Right kidney (tissue), 1 donor: ENCODE measurements at regions not wholly inside any gene's neighbourhood (a gene's known extent, or its start where the extent isn't known, plus 50 kb on each side); places are given as distances from the start of the nearest gene placed in this dataset.

Source experiments
- DNase-seq: peaks from one replicate; pipeline ENCODE4 v3.0.0-alpha.2; 2016

DNA sequence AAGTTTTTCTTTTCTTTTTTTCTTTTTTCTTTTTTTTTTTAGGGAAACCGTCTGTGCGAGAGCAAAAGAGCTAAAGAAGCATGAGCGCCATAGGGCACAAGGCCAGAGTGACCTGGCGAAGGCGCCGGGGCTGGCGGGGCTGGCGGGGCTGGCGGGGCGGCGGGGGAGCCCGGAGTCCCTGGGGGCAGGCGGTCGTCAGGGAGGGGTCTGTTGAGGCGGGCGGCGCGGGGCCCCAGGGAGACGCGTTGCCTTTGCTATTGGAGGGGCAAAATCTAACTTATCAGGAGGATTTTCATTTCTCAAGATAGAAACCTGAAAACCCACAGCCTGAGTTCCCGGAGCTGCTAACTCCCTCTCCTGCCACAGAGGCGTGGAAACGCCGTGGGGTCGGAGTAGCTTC is 135.6 kb upstream of the SMAD1 start:
- no peak for DNase-seq

DNA sequence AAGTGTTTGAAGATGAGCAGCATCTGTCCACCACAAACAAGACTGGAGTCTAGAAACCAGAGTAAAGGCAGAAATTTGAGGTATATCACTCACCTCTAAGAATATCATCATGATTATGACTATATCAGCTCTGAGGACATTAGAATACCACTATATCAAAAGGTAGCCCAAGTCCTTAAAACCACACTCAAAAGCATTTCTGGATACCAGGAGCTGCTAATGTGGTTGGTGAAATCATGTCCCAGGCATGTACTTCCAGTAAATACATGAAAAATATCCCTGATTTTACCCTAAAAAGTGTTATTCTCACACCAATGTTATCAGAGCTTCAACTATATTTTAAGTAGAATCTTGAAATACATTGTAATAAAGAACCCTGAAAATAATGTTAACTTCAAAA is 136.3 kb upstream of the SMAD1 start:
- no peak for DNase-seq

DNA sequence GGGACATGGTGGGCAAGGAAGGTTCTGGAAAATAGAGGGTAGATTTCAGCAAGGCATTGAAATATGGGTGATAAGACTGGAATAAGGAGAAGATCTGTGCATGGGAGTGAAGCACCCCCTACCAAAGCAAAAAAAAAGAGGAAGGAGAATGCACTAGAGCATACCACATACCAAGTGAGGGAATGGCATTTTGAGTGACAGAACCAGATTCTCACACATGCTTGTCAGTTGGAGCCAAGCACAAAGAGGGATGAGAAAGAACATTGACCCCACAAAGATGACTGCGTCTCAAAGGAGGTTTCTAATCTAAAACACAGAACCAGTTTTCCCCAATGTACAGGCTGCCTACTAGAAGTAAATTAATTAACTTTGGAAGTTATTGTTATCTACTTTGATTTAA is 140.3 kb upstream of the SMAD1 start:
- DNase-seq = no peak

DNA sequence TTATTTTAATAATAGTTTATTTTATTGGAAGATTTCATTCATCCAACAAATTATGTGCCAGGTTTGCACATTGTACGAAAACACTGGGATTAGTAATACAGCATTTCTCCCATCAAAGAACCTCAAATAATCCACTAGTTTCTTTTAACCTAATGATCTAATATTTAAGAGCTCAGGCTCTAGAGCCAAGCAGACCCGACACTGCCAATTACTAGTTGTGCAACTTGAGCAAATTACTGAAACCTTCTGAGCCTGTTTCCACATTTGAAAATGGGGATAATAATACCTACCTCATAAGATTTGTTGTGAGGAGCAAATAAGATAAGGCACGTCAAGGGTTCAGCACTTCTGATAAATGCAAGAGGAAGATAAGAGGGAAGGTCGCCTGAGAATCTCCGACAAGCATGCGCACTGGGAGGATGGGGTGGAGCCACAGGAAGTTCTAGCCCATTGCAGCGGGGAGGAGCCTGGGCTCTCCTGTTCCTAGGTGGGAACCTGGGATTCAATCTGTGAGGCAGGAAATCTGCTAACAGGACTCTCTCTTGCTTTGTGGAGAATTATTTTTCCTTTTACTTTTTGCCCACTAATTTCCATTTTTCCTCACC is 141.5 kb upstream of the SMAD1 start:
- DNase-seq = no peak

DNA sequence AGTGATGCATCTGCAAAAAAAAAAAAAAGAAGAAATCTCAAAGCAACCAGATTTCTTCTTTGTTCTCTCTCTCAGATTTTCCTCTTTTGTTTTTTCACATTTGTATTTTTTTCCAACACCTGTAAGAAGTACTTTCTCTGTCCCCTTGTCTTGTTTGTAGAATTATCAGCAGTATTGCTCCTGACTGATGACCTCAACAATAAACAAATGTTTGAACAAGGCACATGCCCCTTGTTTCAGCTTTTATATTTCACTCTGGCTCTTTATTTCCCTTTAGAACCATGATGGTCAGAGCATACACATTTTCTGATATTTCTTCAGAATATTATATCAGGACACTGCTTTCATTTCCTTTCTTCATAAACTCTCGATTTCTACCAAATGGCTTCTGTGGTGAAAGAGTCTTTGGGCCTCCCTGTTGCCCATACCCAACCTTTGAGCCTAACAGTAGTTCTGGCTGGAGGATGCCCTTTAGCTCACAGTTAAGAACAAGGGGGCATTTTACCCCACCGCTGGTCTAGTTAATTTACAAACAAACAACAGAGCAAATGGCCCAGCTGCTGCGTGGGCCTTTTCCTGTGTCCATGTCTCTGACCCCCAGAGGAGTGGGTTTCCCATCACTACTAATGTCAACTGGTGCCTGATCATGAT is 142.5 kb upstream of the SMAD1 start:
- no peak for DNase-seq

DNA sequence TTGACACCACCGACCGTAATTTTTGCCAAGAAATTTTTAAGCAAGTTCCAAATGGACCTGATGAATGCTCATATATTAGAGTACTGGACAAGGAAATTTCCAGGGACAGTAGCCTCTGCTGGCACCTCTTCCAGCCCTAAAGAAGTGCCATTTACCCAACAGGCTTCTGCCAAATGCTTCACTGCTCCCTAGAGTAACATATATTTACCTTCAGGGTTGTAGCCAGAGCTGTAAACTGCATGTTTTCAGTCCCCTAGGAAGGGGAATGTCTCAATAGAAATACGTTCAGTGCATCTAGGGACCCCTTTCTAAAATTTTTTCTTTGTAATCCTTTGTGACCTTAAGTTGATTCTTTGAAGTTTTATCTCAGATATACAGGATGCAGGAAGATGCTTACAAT is 143.1 kb upstream of the SMAD1 start:
- no peak for DNase-seq

DNA sequence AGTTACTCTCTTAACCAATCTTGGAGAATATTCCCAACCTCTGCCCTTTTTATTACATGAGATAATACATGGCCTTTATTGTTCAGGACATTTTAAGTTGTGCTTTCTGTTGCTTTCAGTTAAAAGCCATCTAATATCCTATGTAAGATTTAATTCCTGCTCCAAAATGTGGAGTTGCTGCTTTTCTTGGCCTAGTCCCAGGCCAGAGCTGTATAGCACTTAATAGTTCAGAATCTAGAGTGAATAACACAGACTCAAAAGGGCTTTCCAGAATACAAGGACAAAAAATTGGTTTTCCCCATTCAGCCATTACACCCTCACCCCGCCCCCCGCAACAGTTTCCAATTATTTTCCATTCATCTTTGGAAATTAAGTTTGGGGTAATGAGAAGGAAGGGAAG is 144.3 kb upstream of the SMAD1 start:
- no peak for DNase-seq

DNA sequence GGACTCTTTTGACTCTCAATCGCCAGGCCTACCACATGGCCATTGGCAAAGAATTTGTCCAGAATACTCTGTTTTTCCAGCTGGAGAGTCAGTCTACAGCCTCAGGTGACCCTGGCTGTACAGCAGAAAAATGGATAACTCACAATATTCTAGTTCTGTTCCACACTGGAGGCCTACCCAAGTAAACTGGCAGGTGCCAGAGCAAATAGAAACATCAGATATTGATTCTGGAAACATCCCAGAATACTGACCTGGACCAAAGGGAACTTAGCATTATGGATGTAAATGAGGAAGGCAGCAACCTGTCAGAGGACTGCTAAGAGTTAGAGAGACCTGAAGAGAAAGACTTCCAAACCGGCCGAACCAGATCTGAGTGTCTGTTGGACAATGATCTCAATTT is 147.9 kb upstream of the SMAD1 start:
- DNase-seq = no peak

DNA sequence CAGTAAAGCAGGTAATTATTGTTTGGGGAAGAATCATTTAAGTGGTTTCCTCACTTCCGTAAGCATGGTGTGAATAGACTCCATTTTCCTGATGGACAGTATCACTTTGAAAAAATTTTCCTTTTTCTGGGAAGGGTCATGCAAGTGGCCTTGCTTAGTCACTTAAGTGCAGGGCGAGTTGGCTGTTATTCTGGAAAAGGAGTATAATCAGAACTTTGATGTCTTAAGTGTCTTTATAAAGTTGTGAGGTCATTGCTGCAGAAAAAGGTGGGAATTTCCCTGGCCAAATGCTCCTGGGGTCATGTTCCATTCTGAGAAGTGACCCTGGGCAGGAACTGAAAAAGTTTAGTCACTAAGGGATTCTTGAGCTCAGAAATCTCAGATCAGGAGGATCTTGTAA is 146.1 kb upstream of the OTUD4 start:
- no peak for DNase-seq

DNA sequence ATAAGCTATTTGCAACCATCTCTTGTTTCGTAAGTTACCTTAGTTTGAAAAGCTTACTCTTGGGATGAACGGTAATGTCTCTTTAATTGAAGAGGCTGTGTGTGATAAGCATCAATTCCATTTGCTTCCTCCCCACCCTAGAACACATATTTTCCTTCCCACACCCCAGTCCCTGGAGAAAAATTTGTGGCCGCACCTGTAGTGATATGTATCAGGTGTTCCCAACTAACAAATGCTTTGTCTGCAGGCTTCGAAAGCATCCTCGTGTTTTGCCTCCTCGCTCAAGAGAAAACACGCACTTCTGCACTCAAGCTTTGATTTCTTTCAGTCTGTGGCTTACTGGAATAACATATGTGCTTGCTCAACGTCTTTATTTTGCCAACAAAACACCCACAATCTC is 143.8 kb upstream of the OTUD4 start:
- no peak for DNase-seq

DNA sequence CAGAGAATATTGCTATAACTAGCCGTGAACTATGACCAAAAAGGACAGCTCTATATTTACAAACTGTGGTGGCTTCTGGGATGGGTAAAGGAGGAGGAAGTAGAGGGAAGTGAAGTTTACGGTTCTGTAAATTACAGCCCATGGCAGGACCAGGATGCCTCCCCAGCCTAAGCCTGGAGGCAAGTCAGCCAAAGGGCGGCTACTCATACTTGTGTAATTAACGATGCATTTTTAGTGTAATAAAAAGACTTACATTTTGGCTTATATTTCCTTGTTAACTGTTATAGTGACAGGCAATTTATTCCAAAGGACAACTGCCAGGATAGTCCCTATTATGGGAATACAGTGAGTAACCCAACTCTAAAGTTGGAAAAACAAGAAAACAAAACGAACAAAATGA is 139.9 kb upstream of the OTUD4 start:
- no peak for DNase-seq

DNA sequence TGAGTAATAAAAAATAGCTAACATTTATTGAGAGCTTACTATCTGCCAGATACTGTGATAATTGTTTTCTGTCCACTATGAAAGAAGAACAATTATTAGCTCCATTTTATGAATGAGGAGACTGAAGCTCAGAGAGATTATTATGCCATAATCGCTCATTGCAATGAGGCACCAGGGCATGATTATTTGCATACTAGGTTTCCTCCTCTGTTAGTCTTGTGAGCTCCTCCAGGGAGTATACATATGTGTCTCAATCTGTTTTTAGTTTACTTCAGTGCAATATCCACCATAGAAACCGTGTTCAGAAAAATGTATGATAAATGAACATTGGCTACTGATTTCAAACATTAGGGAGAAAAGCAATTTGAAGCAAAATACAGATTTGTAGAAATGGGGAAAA is 139.4 kb upstream of the OTUD4 start:
- no peak for DNase-seq

DNA sequence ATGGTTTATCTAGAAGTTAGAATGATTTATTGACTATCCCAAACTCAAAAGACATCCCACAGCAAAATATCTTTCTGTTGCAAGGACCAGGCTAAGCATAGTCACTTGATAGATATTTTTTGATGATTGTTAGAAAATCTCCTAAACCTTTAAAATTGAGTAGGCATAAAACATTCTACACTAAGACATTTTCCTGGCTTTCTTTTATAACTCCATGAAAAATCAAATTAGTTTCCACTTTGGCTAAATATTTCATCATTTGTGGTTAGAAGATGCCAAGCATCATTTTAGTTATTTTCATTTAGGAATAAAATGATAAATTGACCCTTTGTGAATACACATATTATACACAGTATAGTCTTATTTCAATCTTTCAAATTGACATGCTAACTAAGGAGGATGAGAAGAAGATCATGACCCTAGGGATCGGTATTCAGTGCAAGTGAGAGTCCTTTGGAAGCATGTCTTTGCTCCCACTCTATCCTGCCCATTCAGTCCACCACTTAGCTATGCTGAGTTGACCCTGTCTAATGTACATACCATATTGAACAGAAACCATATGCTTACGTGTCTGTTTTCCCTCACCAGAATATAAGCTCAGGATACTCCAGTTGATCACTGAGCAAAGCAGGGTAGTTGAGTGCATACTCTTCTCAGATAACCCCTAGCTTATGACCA is 136.6 kb upstream of the OTUD4 start:
- DNase-seq = no peak

DNA sequence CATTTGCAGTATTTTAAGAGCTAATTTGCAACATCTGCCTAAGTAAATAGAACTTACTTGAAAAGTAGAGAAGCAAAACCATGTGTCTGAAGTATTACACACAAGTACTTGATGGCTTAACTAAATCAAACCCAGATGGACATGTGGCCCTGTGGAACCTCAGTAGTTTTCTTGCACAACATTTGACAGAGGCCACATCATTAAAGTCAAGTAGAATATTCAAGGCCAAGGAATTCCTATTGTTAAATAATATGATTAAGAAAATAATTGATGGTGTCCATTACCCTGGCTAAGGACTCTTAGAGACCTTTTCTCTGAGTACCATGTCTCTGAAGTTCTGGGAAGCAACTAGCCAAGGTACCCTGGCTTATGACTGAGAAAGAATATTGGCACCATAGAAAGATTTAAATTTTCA is 135.4 kb upstream of the OTUD4 start:
- DNase-seq = no peak

DNA sequence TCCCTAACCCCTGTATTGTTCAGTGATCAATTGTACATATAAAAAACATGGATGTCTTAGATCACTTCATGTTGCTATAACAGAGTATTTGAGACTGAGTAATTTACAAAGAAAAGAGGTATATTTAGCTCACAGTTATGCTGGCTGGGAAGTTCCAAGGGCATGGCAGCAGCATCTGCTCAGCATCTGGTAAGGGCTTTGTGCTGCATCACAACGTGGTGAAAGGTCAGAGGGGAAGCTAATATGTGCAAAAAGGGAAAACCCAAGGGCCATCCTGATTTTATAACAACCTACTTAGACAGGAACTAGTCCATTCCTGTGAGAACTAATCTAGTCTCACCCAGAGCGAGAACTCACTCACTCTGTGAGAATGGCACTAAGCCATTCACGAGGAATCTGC is 128.2 kb upstream of the OTUD4 start:
- no peak for DNase-seq

DNA sequence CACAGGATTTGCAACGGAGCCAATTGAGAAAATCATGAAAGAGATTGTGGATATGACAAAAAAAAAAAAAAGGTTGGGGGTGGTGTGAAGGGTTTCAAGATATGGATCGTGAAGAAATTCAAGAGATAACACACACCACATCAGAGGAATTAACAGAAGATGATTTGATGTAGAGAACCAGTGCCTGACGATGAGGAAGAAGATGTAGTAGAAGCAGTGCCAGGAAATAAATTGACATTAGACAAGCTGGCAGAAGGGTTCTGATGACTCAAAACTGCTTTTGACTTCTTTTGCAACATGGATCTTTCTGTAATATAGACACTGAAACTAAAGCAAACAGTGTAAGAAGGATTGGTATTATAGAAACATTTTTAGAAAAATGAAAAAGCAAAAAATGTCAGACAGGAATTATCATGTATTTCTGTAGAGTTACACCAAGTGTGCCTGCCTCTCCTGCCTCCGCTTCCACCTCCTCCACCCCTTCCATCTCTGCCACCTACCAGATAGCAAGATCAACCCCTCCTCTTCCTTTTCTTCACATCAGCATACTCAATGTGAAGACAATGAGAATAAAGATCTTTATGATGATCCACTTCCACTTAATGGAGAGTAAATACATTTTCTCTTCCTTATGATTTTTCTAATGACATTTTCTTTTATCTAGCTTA is 127.5 kb upstream of the OTUD4 start:
- no peak for DNase-seq

DNA sequence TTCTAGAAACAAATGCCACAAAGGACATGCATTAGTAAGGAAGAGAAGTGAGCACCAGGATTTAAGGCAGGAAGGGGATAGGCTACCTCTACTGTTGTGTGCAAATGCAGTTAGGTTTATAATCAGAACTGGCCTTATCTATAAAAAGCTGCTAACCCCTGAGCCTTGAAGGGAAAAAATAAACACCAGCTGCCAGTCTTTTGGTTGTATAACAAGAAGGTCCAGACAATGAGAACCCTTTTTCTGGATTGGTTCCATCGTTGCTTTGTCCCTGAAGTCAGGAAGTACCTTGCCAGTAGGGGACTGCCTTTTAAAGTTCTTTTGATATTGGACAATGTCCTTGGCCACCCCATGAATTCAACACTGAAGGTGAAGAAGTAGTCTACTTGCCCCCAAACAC is 126.7 kb upstream of the OTUD4 start:
- DNase-seq = no peak

DNA sequence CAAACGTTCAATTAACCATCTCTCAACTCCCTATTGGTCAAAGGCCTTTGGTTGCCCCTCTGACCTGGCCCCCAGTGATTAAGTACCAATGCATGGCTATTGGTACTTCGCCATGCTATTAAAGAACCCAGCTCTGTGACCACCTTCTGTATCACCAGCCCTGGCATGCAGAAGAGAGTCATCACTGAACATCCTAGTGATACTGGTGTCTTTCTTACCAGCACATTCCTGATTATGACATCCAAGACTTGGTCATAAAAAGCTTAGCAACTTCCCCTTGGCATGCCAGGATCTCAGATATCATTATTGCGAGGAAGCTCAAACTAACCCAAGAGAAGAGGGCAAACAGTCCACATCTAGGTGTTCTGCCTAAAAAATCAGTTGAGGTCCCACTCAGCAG is 122.3 kb upstream of the OTUD4 start:
- no peak for DNase-seq

DNA sequence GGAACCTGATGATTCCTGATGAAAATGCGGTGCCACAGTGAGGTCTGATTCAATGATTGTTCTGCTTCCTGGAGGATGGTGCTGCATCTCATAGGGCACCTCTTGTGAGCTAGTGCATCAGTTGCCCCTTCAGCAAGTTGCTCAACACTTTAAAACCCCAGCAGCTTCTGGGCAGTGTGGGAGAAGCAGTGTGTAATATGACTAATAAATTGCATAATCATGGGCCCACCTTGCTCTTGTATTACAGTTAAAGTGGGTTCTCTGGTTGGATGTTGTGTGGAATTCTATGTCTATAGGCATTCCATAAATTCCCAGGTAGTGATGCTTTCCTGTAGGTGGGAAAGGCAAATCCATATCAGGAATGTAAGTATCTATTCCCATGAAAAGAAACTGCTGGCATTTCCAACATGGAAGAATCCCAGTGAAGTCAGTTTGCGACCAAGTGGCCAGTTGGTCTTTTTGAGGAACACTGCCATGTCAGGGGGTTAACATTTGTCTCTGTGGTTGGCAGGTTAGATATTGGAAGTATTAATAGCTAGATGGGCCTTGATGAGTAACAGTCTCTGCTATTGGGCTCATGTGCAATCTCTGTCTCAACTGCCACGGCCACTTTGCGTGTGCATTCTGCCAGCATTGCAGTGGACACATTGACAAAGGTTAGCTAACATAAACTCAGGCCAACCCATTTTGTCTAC is 121.1 kb upstream of the OTUD4 start:
- no peak for DNase-seq

DNA sequence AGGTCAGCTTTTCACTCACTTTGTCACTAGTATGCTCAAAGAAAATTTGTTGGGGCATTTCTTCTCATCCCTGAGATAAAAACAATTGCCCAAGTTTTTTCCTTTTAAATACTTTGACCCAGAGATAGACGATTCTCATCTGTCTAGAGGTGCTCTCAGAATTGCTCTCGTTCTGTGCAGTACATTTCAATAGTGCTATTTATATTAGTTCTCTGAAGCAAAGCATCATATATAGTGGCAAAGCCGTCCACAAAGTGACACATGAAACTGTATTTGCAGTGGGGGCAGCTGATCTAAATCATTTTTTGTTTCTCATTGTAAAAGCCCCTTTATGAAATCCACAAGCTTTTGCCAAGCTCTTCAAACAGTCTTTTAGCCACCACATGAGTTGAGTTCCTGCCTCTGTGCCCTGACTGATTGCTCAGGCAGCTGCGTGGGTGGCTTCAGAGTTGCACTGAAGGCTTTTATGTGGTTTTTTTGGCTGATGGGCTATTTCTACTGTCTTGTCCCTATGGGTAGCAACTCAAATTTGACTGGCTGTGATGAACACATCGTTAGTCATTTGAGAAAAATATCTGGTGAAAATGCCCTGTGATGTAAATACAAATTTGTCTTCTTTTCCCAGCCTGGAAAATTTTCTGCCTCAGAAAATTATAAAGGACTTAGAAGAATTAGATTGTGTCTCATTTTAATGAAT is 119.1 kb upstream of the OTUD4 start:
- no peak for DNase-seq

DNA sequence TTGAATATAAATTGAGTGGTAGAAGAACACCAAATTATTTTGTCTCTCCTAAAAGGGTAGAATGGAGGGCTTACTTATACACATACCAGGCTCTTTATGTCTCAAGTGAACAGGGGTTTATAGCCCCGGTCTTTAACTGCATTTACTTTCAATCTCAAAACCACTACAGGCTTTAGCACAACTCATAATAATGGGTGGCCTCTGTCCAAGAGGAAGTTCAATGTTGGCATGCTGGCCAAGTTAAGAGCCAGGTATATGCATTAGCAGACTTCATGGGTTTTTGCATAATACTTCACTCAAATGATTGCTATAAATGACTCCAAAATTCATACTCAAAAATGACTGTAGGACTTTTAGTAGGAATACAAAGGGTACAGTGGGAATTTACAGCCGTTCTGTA is 118.5 kb upstream of the OTUD4 start:
- no peak for DNase-seq

DNA sequence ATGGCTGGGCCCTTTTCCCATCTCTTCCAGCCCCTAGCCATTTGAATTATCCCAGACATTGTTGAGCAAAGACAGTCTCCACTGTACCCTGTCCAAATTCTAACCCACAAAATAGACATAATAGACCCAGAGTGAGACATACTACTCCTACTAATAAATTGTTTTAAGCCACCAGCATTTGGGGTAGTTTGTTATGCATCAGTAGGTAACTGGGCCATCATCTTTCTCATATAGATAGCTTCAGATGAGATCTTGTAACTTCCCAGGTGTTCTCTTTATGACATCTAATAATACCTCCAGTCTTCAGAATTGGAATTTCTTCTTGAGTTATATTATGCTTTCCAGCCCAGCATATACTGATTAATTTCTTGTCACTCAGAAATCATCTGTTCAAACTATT is 117.2 kb upstream of the OTUD4 start:
- DNase-seq = no peak
